ENCODE measurements at regions not wholly inside any gene's neighbourhood (a gene's known extent, or its start where the extent isn't known, plus 50 kb on each side); places are given as distances from the start of the nearest gene placed in this dataset.

GRCh38 chr13:103866048-103866447 lies 799.8 kb upstream of the SLC10A2 start (continued):
- TF ChIP-seq RAD21 (IDR thresholded peaks at IDR 0.05; ENCODE audit: low read depth) (no peak), POLR2AphosphoS5 (IDR thresholded peaks at IDR 0.05; ENCODE audit: low read depth, low read length) (no peak), ZFX (IDR thresholded peaks at IDR 0.05) (no peak), POLR2A (IDR thresholded peaks at IDR 0.05; ENCODE audit: borderline replicate concordance, extremely low read depth, insufficient read depth, insufficient read length) (no peak)

GRCh38 chr13:103862525-103862924 lies 796.3 kb upstream of the SLC10A2 start:
- no peak overlapping the region for H3K4me3 ChIP-seq (replicated peaks in 1 of 2; ENCODE audit: low read depth in 1 of 2, low read length in 2 of 2)
- no peaks in the 10 kb centered on the region for H3K36me3 ChIP-seq (ENCODE audit: control insufficient read depth in 1 of 2, insufficient read depth in 2 of 2, low read length in 2 of 2)
- H3K79me2 ChIP-seq (ENCODE audit: insufficient read depth, low read length) = no peaks in the 10 kb centered on the region
- CTCF ChIA-PET = no interaction called here
- H4K20me1 ChIP-seq (ENCODE audit: insufficient read depth) = no peaks in the 10 kb centered on the region
- no peaks in the 10 kb centered on the region for H3K9me3 ChIP-seq (ENCODE audit: control insufficient read depth in 1 of 2, insufficient read depth in 1 of 2, low read depth in 1 of 2, low read length in 2 of 2)
- RAD21 ChIA-PET (ENCODE audit: low non-redundant PET in 1 of 2, low total read pairs in 2 of 2, uncharacterized antibody in 2 of 2, unreplicated experiment in 2 of 2) = no interaction called here
- no peak for TF ChIP-seq EGR1 (IDR thresholded peaks at IDR 0.05; ENCODE audit: low read depth)
- TF ChIP-seq EZH2 (IDR thresholded peaks at IDR 0.05) = no peak
- no peak for TF ChIP-seq CTCF (IDR thresholded peaks at IDR 0.05 in 2 of 3, conservative IDR thresholded peaks at IDR 0.05 in 1 of 3; ENCODE audit: borderline replicate concordance in 1 of 3, insufficient read depth in 1 of 3, low read depth in 2 of 3, low read length in 2 of 3)
- no peak for TF ChIP-seq RAD21 (IDR thresholded peaks at IDR 0.05; ENCODE audit: low read depth)
- TF ChIP-seq SP1 (IDR thresholded peaks at IDR 0.05; ENCODE audit: low read depth) = no peak
- no peak for TF ChIP-seq MAX (IDR thresholded peaks at IDR 0.05)
- TF ChIP-seq SRF (IDR thresholded peaks at IDR 0.05; ENCODE audit: low read depth) = no peak
- no peak for TF ChIP-seq CEBPB (IDR thresholded peaks at IDR 0.05; ENCODE audit: low read depth)
- TF ChIP-seq ZNF274 (IDR thresholded peaks at IDR 0.05; ENCODE audit: low read depth, low read length) = no peak
- TF ChIP-seq SIN3A (IDR thresholded peaks at IDR 0.05; ENCODE audit: low read depth) = no peak
- TF ChIP-seq TCF7L2 (IDR thresholded peaks at IDR 0.05; ENCODE audit: borderline replicate concordance, extremely low read depth, insufficient read depth, insufficient read length) = no peak
- no peak for TF ChIP-seq ZFX (IDR thresholded peaks at IDR 0.05)
- no peak for TF ChIP-seq POLR2A (IDR thresholded peaks at IDR 0.05; ENCODE audit: borderline replicate concordance, extremely low read depth, insufficient read depth, insufficient read length)
- no peak overlapping the region for H3K9ac ChIP-seq (ENCODE audit: low read length)
- BruUV-seq (replicated peaks) = no TSS peak
- no peak for DNase-seq (ENCODE audit: low read depth, low spot score)
- H3K27me3 ChIP-seq (ENCODE audit: insufficient read depth, low read length) = no peaks in the 10 kb centered on the region
- intact Hi-C loops (cut with micrococcal nuclease) = no loop called here
- POLR2A ChIA-PET = no interaction called here
- no peaks in the 10 kb centered on the region for H3K4me1 ChIP-seq (ENCODE audit: control insufficient read depth in 1 of 2, insufficient read depth in 2 of 2, low read length in 2 of 2)
- no peaks in the 10 kb centered on the region for H3K9me2 ChIP-seq (ENCODE audit: insufficient read depth)
- ATAC-seq = no peak
- H2AFZ ChIP-seq (ENCODE audit: low read depth, low read length, poor library complexity, severe bottlenecking) = no peak overlapping the region
- no peak overlapping the region for H3K4me2 ChIP-seq (ENCODE audit: low read length)
- H3K27ac ChIP-seq (ENCODE audit: low read depth, low read length) = no peak overlapping the region

Measured in HCT116 (cell line).